GM10266 (cell line): ENCODE measurements at regions not wholly inside any gene's neighbourhood (a gene's known extent, or its start where the extent isn't known, plus 50 kb on each side); places are given as distances from the start of the nearest gene placed in this dataset.

Experiments used
- DNase-seq: peaks from one replicate; pipeline ENCODE4 v3.0.0; 2012; ENCODE audit errors: extremely low spot score
- CTCF ChIP-seq: IDR thresholded peaks from 2 replicates; pipeline ENCODE4 v1.5.1; 2012; ENCODE audit warnings: mild to moderate bottlenecking, low read depth; ENCODE audit not compliant: control insufficient read depth, insufficient read depth; ENCODE audit errors: missing control alignments

GRCh38 chr6:48240287-48240686 lies 129.3 kb upstream of the PTCHD4 start:
- no peak for TF ChIP-seq CTCF
- DNase-seq: no peak

- TF ChIP-seq CTCF: no peak
- DNase-seq: no peak
Measured at GRCh38 chr6:48236375-48236774, 125.4 kb upstream of the PTCHD4 start.

GRCh38 chr6:48233063-48233462 lies 122.1 kb upstream of the PTCHD4 start:
- no peak for DNase-seq
- TF ChIP-seq CTCF: no peak

DNA sequence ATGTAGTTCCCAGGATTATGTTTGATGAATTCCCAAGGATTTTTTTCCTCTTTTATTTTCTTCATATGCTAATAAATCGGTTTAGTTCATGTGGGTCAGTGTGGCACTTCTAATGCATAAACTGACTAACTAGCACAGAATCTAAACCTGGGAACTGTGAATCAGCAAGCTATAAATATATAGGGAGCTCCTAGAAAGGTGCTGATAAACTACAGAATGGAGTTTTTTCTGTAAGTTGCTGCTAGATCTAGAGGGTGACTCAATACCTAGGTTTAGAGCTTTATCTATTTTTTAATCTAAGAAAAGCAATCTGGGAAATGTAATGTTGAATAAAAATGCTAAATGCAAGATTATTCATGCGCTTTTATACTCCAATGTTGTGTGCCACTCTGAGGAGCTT lies 118.8 kb upstream of the PTCHD4 start:
- DNase-seq: no peak
- no peak for TF ChIP-seq CTCF

DNA sequence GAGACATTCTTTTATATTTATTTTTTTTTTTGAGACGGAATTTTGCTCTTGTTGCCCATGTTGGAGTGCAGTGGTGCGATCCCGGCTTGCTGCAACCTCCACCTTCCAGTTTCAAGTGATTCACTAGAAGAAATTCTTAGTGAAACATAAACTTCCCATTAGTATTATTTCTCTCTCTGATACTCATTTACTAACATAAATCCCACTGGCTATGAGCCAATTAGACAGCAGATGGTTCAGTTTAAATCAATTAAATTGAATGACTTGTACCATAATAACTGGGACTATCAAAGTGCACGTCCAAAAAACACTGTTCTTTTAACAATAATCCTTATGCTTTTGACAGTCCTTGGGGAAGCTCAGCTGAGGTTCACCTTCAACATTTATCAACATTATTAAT lies 111.2 kb upstream of the PTCHD4 start:
- no peak for DNase-seq

GRCh38 chr6:48213076-48213788 lies 102.2 kb upstream of the PTCHD4 start:
- no peak for DNase-seq
- no peak for TF ChIP-seq CTCF

More for the DNA sequence above, 111.2 kb upstream of the PTCHD4 start:
- TF ChIP-seq CTCF: no peak

DNA sequence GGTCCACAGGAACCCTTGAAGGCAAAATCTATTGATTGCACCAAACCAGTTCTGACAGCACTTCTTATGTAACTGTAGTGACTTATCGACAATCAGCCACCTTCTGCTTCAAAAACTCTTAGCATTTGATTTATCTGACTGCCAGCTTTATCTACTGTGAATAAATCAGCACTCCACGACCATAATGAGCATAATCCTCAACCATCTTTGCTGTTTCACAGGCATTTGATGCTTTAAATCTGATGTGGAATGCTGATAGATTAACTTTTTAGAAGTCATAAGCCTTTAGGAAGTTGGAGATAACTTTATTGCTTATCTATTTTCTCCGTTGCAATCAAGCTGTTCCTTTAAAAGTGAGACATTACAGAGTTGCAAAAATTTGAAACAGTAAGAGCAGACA lies 101.5 kb upstream of the PTCHD4 start:
- DNase-seq: no peak
- no peak for TF ChIP-seq CTCF
